Sigmoid colon (tissue), 6 donors: ENCODE measurements at regions not wholly inside any gene's neighbourhood (a gene's known extent, or its start where the extent isn't known, plus 50 kb on each side); places are given as distances from the start of the nearest gene placed in this dataset.

Experiments used
- DNase-seq: peaks from one replicate; pipeline ENCODE4 v3.0.0-alpha.2; 2019
- H3K27ac ChIP-seq, 4 donors: fragments of 200-600 bp; sonication (generic); one replicate each; pipeline ENCODE4 v1.5.1; 2016 to 2019; ENCODE audit warnings: mild to moderate bottlenecking in 1 of 4
- H3K27me3 ChIP-seq, 3 donors: fragments of 200-600 bp; sonication (generic); one replicate each; pipeline ENCODE4 v1.5.1; 2019; ENCODE audit warnings: mild to moderate bottlenecking in 1 of 3
- H3K36me3 ChIP-seq, 4 donors: fragments of 200-600 bp; sonication (generic); one replicate each; pipeline ENCODE4 v1.5.1; 2016 to 2019
- H3K4me1 ChIP-seq, 4 donors: fragments of 200-600 bp; sonication (generic); one replicate each; pipeline ENCODE4 v1.5.1; 2017 to 2019
- H3K4me3 ChIP-seq, 4 donors: fragments of 200-600 bp; sonication (generic); one replicate each; pipeline ENCODE4 v1.5.1; 2017 to 2019; ENCODE audit warnings: mild to moderate bottlenecking in 2 of 4, moderate library complexity in 1 of 4
- H3K9me3 ChIP-seq, 4 donors: fragments of 200-600 bp in 3 of 4; sonication (generic) in 3 of 4; one replicate each; pipeline versions ENCODE4 v1.5.1 to v1.6.1; 2013 to 2019
- EP300 ChIP-seq, 4 donors: sonication (generic); formaldehyde crosslinking; IDR thresholded peaks; one replicate each; pipeline ENCODE4 v1.6.1; 2017; ENCODE audit warnings: antibody characterized with exemption in 4 of 4
- POLR2A ChIP-seq, 2 donors: fragments of 450-650 bp; IDR thresholded peaks; one replicate each; pipeline ENCODE4 v1.6.1; 2016; ENCODE audit warnings: antibody characterized with exemption in 2 of 2, mild to moderate bottlenecking in 2 of 2, moderate library complexity in 2 of 2
- POLR2AphosphoS5 ChIP-seq, 4 donors: sonication (generic); formaldehyde crosslinking; IDR thresholded peaks; one replicate each; pipeline ENCODE4 v1.6.1; 2017; ENCODE audit warnings: antibody characterized with exemption in 4 of 4
- WGBS, 2 donors: extraction: QIAGEN DNeasy Blood & Tissue Kit; methylation state at CpG; one replicate each; pipeline ENCODE4 v1.1.7; 2013; 5-methylcytosine and 5-hydroxymethylcytosine counted together
- intact Hi-C: fragments of 100-400 bp; cut with DNase I; formaldehyde crosslinking; loops from one replicate; pipeline ENCODE4 v1.15.1; 2023
- TF ChIP-seq, protein P1 (sequence below), 4 experiments: fragments of 450-650 bp in 3 of 4; fragments of 200-600 bp in 1 of 4; IDR thresholded peaks; one replicate each; pipeline ENCODE4 v1.5.1; 2016 to 2019; ENCODE audit warnings: antibody characterized with exemption in 4 of 4, mild to moderate bottlenecking in 3 of 4, moderate library complexity in 2 of 4
- donor health status: healthy with polysubstance abuse.
- donor health status: healthy.

DNA sequence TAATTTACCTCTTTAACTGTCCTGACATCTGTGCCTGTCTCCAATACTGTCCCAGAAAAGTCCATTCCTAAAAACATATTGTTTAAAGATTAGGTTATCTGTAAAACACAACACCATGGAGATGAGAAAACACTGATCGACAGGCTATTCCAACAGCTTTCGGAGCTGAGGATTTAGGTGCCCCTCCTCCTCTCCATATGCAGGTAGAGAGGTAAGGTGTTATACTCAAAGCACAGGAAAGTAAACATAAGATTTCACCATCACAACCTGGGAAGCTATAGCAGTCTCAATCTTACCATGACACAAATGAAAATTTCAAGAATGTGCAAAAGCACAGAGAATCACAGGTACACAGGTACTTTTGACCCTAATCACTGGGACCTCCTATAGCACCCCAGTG is 60.9 kb upstream of the RASAL2 start:
- intact Hi-C loops: loop anchor here (10.0 kb wide), 1 partner anchor 152 kb away; no protein-coding TSS in a partner anchor
- no peak overlapping the region for H3K27ac ChIP-seq
- peaks cover 0 to 9% (median under 1%) of the 10 kb centered on the region in 4 donors for H3K4me1 ChIP-seq
- no peaks in the 10 kb centered on the region for H3K9me3 ChIP-seq
- no peak for DNase-seq
- no peak overlapping the region for H3K4me3 ChIP-seq
- TF ChIP-seq EP300 (IDR thresholded peaks at IDR 0.05) (no peak), POLR2A (IDR thresholded peaks at IDR 0.05) (no peak), POLR2AphosphoS5 (IDR thresholded peaks at IDR 0.05) (no peak)
- TF ChIP-seq, protein P1, sequence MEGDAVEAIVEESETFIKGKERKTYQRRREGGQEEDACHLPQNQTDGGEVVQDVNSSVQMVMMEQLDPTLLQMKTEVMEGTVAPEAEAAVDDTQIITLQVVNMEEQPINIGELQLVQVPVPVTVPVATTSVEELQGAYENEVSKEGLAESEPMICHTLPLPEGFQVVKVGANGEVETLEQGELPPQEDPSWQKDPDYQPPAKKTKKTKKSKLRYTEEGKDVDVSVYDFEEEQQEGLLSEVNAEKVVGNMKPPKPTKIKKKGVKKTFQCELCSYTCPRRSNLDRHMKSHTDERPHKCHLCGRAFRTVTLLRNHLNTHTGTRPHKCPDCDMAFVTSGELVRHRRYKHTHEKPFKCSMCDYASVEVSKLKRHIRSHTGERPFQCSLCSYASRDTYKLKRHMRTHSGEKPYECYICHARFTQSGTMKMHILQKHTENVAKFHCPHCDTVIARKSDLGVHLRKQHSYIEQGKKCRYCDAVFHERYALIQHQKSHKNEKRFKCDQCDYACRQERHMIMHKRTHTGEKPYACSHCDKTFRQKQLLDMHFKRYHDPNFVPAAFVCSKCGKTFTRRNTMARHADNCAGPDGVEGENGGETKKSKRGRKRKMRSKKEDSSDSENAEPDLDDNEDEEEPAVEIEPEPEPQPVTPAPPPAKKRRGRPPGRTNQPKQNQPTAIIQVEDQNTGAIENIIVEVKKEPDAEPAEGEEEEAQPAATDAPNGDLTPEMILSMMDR (IDR thresholded peaks at IDR 0.05): no peak
- H3K27me3 ChIP-seq: no peaks in the 10 kb centered on the region
- 60 to 73% methylated on average over 2 of the region's 2 CpGs for WGBS, 2 donors
- H3K36me3 ChIP-seq: peaks cover 0 to 4% (median 0%) of the 10 kb centered on the region in 4 donors

DNA sequence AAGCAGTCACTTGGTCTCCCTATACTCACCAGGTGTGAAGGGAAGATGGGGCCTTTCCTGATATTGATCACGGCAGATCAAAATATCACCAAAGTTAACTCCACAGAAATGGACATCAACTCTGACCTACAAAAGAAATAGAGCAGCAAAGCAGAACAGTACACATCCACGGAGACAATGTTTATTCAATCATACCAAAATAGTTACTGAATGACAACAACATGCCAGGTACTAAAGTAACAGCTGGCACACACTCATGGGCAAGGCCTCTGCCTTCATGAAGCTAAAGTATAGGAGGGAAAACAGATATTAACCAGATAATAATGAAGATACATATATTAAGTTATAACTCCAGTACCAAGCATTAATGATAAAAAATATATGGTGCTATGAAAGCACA is 59.2 kb upstream of the RASAL2 start:
- H3K27ac ChIP-seq: no peak overlapping the region
- no peak for DNase-seq
- intact Hi-C loops: loop anchor here (10.0 kb wide), 1 partner anchor 150 kb away; no protein-coding TSS in a partner anchor
- H3K4me1 ChIP-seq: peaks cover 0 to 9% (median 5%) of the 10 kb centered on the region in 4 donors
- TF ChIP-seq, protein P1 (IDR thresholded peaks at IDR 0.05): no peak
- TF ChIP-seq POLR2A (IDR thresholded peaks at IDR 0.05): no peak
- no peak for TF ChIP-seq POLR2AphosphoS5 (IDR thresholded peaks at IDR 0.05)
- no peak for TF ChIP-seq EP300 (IDR thresholded peaks at IDR 0.05)
- H3K9me3 ChIP-seq: no peaks in the 10 kb centered on the region
- H3K27me3 ChIP-seq: no peaks in the 10 kb centered on the region
- H3K36me3 ChIP-seq: peaks cover 0 to 4% (median 0%) of the 10 kb centered on the region in 4 donors
- WGBS, 2 donors: 48 to 71% methylated on average over 2 of the region's 2 CpGs
- H3K4me3 ChIP-seq: no peak overlapping the region

DNA sequence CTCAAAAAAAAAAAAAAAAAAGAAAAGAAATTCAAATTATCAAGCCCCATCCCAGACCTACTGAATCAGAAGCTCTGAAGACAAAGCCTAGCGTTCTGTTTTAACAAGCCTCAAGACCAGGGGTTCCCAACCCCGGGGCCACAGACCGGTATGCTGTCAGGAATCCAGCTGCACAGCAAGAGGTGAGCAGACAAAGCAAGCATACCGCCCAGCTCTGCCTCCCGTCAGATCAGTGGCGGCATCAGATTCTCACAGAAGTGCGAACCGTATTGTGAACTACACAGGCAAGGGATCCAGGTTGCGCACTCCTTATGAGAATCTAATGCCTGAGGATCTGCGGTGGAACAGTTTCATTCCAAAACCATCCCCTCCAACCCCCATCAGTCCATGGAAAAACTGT is 57.8 kb upstream of the RASAL2 start:
- TF ChIP-seq POLR2A (IDR thresholded peaks at IDR 0.05) (no peak), EP300 (IDR thresholded peaks at IDR 0.05) (no peak), POLR2AphosphoS5 (IDR thresholded peaks at IDR 0.05) (no peak)
- TF ChIP-seq, protein P1 (IDR thresholded peaks at IDR 0.05): no peak

DNA sequence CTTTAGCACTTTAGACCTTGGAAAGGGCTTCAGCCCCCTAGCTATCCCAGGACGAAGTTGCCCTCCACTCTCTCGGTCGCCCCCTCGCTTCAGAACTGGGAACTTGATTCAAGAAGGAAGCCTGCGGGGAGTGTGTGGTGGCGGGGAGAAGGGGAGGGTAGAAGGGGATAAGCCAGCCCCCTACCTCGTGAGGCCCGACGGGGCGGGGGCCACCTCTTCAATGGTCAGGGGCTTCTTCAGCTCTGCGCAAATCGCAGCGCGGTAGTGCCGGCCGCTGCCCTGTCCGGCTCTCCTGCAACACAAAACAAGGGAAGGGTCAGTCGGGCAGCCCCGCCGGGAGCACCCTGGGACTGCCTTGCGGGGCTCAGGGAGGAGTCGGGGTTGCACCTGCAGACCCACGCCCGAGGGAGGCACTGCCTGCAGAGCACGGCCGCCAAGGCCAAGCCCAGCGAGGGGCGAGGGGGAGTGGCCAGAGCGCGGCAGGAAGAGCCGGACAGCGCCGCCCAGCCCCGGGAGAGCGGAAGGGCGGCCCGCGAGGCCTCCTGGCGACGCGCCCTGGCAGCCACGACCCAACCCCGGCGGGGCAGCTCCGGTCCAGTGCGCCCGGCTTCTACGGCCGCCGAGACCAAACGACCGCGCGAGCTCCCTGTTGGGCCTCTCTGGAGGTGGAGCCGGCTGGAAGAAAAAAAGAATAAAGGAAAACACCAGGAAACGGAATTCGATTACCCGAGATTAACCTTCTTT is 56.2 kb upstream of the RASAL2 start:
- peak; percentile 92 for DNase-seq
- H3K9me3 ChIP-seq: no peaks in the 10 kb centered on the region
- WGBS, 2 donors: 5 to 8% methylated on average over 58 of the region's 58 CpGs
- no peaks in the 10 kb centered on the region for H3K36me3 ChIP-seq
- TF ChIP-seq POLR2AphosphoS5 (IDR thresholded peaks at IDR 0.05) (peak in 3 of 4 donors; percentile 24 to 55 (median 38)), EP300 (IDR thresholded peaks at IDR 0.05) (no peak)
- TF ChIP-seq, protein P1 (IDR thresholded peaks at IDR 0.05): peak; percentile 15 to 43 (median 32)
- peaks cover 0 to 9% (median 5%) of the 10 kb centered on the region in 4 donors for H3K4me1 ChIP-seq
- peak overlapping the region; percentile 42 to 84 (median 74) for H3K4me3 ChIP-seq
- H3K27ac ChIP-seq: peak overlapping the region; percentile 62 to 76 (median 71)
- H3K27me3 ChIP-seq: no peaks in the 10 kb centered on the region
- intact Hi-C loops: loop anchor here (2.0 to 10.0 kb wide), 2 partner anchors 57 to 147 kb away; partner anchors contain the start of gene RASAL2

More for the DNA sequence above, 57.8 kb upstream of the RASAL2 start:
- Histone ChIP-seq H3K36me3 (peaks cover 0 to 2% (median 0%) of the 10 kb centered on the region in 4 donors), H3K4me3 (no peak overlapping the region), H3K27me3 (no peaks in the 10 kb centered on the region), H3K9me3 (no peaks in the 10 kb centered on the region), H3K27ac (no peak overlapping the region), H3K4me1 (peaks cover 0 to 9% (median 5%) of the 10 kb centered on the region in 4 donors)
- WGBS, 2 donors: 97 to 98% methylated on average over 10 of the region's 10 CpGs
- intact Hi-C loops: loop anchor here (2.0 to 10.0 kb wide), 2 partner anchors 59 to 149 kb away; partner anchors contain the start of gene RASAL2
- no peak for DNase-seq
